WI38 (cell line): ENCODE measurements at regions not wholly inside any gene's neighbourhood (a gene's known extent, or its start where the extent isn't known, plus 50 kb on each side); places are given as distances from the start of the nearest gene placed in this dataset.

Experiments
- H3K4me3 ChIP-seq: 2 replicates; pipeline ENCODE4 v1.5.1; 2011; ENCODE audit warnings: low read depth, mild to moderate bottlenecking, control low read depth, low read length
- TF ChIP-seq, protein P1 (sequence below): IDR thresholded peaks from 2 replicates; pipeline ENCODE4 v1.5.1; 2012; ENCODE audit warnings: low read depth, mild to moderate bottlenecking, control low read depth, low read length

DNA sequence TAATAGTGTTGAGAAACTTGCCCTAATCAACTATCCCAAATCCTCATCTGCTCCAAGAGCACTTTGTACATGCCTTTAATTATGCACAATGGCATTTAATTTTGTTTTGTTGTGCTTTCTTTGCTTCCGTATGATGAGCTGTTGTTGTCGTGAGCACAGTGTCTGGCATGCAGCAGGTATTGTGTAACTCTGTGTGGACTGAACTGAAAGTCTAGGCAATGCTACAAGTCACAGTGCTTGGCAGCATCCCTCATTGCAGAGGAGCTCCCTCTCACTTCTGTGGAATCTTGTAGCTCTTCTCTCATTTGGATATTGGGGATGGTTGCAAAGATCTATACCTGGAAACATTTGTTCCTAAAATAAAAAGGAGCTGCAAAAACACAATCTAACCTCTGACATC, 502.2 kb upstream of the CA10 start:
- H3K4me3 ChIP-seq = no peak overlapping the region

DNA sequence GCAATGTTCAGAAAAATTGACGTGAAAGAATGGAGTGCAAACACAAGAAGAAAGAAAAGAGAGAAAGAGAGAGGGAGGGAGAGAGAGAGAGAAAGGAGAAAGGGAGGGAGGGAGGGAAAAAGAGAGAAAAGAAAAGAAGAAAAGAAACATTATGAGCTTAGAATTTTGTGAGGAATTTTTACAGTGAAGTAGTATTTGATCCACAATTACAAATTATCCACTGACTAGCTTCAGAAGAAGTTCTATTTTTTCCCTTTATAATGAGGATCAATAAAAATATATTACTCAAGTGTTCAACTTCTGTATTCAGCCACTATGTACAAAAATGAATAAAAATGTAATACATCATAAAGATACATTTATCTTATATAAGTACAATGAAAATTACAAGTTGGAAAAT, 494.5 kb upstream of the CA10 start:
- no peak overlapping the region for H3K4me3 ChIP-seq
- TF ChIP-seq, protein P1, sequence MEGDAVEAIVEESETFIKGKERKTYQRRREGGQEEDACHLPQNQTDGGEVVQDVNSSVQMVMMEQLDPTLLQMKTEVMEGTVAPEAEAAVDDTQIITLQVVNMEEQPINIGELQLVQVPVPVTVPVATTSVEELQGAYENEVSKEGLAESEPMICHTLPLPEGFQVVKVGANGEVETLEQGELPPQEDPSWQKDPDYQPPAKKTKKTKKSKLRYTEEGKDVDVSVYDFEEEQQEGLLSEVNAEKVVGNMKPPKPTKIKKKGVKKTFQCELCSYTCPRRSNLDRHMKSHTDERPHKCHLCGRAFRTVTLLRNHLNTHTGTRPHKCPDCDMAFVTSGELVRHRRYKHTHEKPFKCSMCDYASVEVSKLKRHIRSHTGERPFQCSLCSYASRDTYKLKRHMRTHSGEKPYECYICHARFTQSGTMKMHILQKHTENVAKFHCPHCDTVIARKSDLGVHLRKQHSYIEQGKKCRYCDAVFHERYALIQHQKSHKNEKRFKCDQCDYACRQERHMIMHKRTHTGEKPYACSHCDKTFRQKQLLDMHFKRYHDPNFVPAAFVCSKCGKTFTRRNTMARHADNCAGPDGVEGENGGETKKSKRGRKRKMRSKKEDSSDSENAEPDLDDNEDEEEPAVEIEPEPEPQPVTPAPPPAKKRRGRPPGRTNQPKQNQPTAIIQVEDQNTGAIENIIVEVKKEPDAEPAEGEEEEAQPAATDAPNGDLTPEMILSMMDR = no peak

More for the DNA sequence above, 502.2 kb upstream of the CA10 start:
- TF ChIP-seq, protein P1 = no peak

DNA sequence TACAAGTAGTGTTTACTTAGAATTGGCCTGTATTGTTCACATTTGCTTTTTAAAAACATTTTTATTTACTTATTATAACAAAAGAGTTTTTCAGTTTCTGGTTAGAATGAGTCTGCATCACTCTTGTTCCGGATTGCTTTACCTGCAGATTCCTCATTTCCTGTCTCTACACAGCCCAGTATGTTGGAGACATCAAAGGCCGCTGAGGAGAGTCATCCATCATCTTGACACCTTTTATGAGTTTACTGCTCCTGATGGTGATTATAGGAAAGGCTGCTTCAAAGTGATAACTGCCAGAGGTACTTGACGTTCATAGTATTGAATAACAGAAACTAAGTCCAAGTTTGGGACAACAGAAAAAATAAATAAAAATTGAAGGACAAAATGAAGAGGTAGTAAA, 490.5 kb upstream of the CA10 start:
- TF ChIP-seq, protein P1 = no peak

DNA sequence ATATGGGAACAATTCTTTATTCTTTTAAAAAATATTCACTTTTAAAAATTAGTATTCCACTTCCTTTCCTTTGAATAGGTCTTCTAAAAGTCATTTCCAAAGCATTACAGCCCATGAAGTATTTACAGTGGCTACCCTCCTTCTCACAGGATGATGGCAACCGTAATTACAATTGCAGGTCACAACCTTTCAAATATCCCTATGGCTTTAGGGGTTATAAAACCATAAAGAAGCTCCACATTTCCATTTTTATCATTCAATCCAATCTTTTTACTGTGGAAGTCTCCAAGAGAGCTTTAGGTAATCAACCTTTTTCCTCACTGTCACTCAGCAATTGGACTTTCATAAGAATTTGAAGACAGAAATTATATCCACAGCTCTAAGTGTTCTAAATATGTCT, 488.9 kb upstream of the CA10 start:
- no peak overlapping the region for H3K4me3 ChIP-seq
- TF ChIP-seq, protein P1 = no peak

More for the DNA sequence above, 490.5 kb upstream of the CA10 start:
- H3K4me3 ChIP-seq = no peak overlapping the region

DNA sequence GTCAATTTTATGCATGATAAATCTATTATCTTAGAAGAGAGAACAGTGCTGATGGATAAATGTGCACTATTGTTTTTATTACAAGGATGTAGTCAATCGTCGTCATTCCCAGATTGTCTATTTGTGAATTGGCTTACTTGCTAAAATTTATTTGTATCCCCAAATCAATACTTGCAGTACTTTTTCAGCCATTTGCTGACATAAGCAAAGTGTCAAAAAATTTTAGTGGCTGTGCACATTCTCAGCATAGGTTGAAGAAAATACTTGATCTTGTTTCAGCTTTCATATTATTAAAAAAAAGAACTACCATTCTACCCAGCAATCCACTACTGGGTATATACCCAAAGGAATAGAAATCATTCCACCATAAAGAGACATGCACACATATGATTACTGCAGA, 477.9 kb upstream of the CA10 start:
- no peak overlapping the region for H3K4me3 ChIP-seq
- TF ChIP-seq, protein P1 = no peak

DNA sequence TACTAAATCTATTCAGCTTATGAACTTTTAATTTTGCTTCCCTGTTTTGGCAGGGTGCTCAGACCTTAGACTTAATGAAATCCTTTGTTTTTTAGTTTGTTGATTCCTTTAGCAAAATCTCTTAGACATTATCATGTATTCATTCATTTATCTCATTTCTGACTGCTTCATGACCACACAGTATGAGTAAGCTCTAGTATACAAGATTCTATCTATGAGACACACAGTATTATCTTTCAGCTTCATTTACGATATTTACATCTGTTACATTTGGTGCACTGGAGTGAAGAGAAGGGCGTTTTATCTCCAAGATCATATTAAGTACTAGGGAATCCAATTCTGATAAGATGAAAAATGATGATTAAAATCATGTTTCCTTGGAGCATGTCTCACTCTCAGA, 448.1 kb upstream of the CA10 start:
- no peak overlapping the region for H3K4me3 ChIP-seq
- TF ChIP-seq, protein P1 = no peak

DNA sequence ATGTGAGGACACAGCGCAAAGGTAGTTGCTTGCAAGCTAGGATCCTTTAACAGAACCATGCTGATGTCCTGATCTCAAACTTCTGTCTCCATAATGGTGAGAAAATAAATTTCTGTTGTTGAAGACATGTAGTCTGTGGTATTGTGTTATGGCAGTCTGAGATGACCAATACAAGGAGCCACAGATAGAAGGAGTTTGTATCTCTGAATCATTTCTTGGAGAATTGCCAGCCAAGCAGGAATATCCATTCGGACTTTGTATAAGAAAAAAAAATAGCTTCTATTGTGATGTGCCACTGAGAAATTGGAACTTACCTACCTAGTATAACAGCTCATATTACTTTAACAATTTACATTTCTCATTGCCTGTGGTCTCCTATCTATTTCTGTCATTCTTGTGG, 447.6 kb upstream of the CA10 start:
- no peak overlapping the region for H3K4me3 ChIP-seq
- TF ChIP-seq, protein P1 = no peak
